Right lobe of liver (tissue), 6 donors: ENCODE measurements at regions not wholly inside any gene's neighbourhood (a gene's known extent, or its start where the extent isn't known, plus 50 kb on each side); places are given as distances from the start of the nearest gene placed in this dataset.

Source experiments
- ATAC-seq, 4 donors: fragments of 200-7000 bp; cut with Tn5 transposase; one replicate each; pipeline ENCODE4 v1.9.1; 2020; ENCODE audit warnings: mild to moderate bottlenecking in 4 of 4, moderate library complexity in 4 of 4
- DNase-seq, 3 donors: peaks; one replicate each; pipeline ENCODE4 v3.0.0-alpha.2; 2020
- H3K27ac ChIP-seq, 3 donors: fragments of 200-600 bp; one replicate each; pipeline ENCODE4 v1.8.0; 2022
- H3K27me3 ChIP-seq, 2 donors: fragments of 200-600 bp; one replicate each; pipeline ENCODE4 v1.8.0; 2022
- H3K36me3 ChIP-seq, 4 donors: fragments of 200-600 bp; sonication (generic) in 1 of 4; one replicate each; pipeline versions ENCODE4 v1.5.1 to v1.8.0; 2017 to 2022; ENCODE audit warnings: control low read depth in 1 of 4
- H3K4me1 ChIP-seq, 4 donors: fragments of 200-600 bp; sonication (generic) in 1 of 4; one replicate each; pipeline versions ENCODE4 v1.5.1 to v1.8.0; 2017 to 2022; ENCODE audit warnings: control low read depth in 1 of 4
- H3K4me3 ChIP-seq, 3 donors: fragments of 200-600 bp; one replicate each; pipeline ENCODE4 v1.8.0; 2022
- H3K9me3 ChIP-seq, 4 donors: fragments of 200-600 bp; sonication (generic) in 1 of 4; one replicate each; pipeline versions ENCODE4 v1.5.1 to v1.8.0; 2017 to 2022; ENCODE audit warnings: control low read depth in 1 of 4
- CTCF ChIP-seq, 4 donors: fragments of 200-600 bp in 3 of 4; fragments of 450-650 bp in 1 of 4; IDR thresholded peaks; one replicate each; pipeline versions ENCODE4 v1.5.1 to v1.8.0; 2016 to 2022; ENCODE audit warnings: antibody characterized with exemption in 4 of 4, mild to moderate bottlenecking in 2 of 4
- POLR2A ChIP-seq: fragments of 450-650 bp; IDR thresholded peaks from one replicate; pipeline ENCODE4 v1.6.1; 2017; ENCODE audit warnings: antibody characterized with exemption, mild to moderate bottlenecking
- WGBS: methylation state at CpG from one replicate; pipeline ENCODE4 v1.1.6; 2018; ENCODE audit warnings: low coverage, low lambda C conversion rate; ENCODE audit not compliant: insufficient coverage; ENCODE audit errors: missing lambda C conversion rate; 5-methylcytosine and 5-hydroxymethylcytosine counted together
- intact Hi-C, 2 donors: fragments of 100-400 bp; cut with DNase I; formaldehyde crosslinking; loops; one replicate each; pipeline versions ENCODE4 v1.11.2 to v1.14.1; 2022
- donor health status: DM: no; HTN: yes; CAD: no.
- donor health status: DM: no; HTN: no; CAD: no.
- donor health status: DM: no; HTN: no; CAD: no.
- donor health status: DM: no; HTN: yes; CAD: no.
- donor health status: DM: no; HTN: yes; CAD: no.

- no peaks in the 10 kb centered on the region for H3K4me1 ChIP-seq
- H3K27ac ChIP-seq, result no peak overlapping the region
- TF ChIP-seq CTCF (IDR thresholded peaks at IDR 0.05), result no peak
- no peak for TF ChIP-seq POLR2A
- H3K9me3 ChIP-seq, result no peaks in the 10 kb centered on the region
- H3K36me3 ChIP-seq, result no peaks in the 10 kb centered on the region
- WGBS, result 67% methylated on average over 1 of the region's 1 CpG
- ATAC-seq (no peak), DNase-seq (no peak)
- H3K4me3 ChIP-seq, result no peak overlapping the region
- intact Hi-C loops, result no loop called here
- H3K27me3 ChIP-seq, result no peaks in the 10 kb centered on the region
Observed at GRCh38 chr1:221919341-221919740, 177.5 kb upstream of the DUSP10 start.

- 88% methylated on average over 4 of the region's 5 CpGs for WGBS
- no peaks in the 10 kb centered on the region for H3K4me1 ChIP-seq
- H3K27me3 ChIP-seq, result no peaks in the 10 kb centered on the region
- TF ChIP-seq CTCF (IDR thresholded peaks at IDR 0.05), result no peak
- TF ChIP-seq POLR2A, result no peak
- no peaks in the 10 kb centered on the region for H3K9me3 ChIP-seq
- H3K4me3 ChIP-seq, result no peak overlapping the region
- DNase-seq, result no peak
- no peak for ATAC-seq
- no peak overlapping the region for H3K27ac ChIP-seq
- intact Hi-C loops, result no loop called here
- H3K36me3 ChIP-seq, result no peaks in the 10 kb centered on the region
Observed at GRCh38 chr1:221916176-221916575, 174.3 kb upstream of the DUSP10 start.

GRCh38 chr1:221915764-221916163, 173.9 kb upstream of the DUSP10 start:
- TF ChIP-seq POLR2A, result no peak
- TF ChIP-seq CTCF (IDR thresholded peaks at IDR 0.05), result no peak
- H3K4me1 ChIP-seq, result no peaks in the 10 kb centered on the region
- no peaks in the 10 kb centered on the region for H3K9me3 ChIP-seq
- WGBS, result 86% methylated on average over 2 of the region's 2 CpGs
- H3K27ac ChIP-seq, result no peak overlapping the region
- ATAC-seq (no peak), DNase-seq (no peak)
- H3K27me3 ChIP-seq, result no peaks in the 10 kb centered on the region
- no peak overlapping the region for H3K4me3 ChIP-seq
- no peaks in the 10 kb centered on the region for H3K36me3 ChIP-seq
- intact Hi-C loops, result no loop called here

- no peaks in the 10 kb centered on the region for H3K9me3 ChIP-seq
- H3K27ac ChIP-seq, result no peak overlapping the region
- no peaks in the 10 kb centered on the region for H3K27me3 ChIP-seq
- H3K4me3 ChIP-seq, result no peak overlapping the region
- H3K4me1 ChIP-seq, result no peaks in the 10 kb centered on the region
- H3K36me3 ChIP-seq, result no peaks in the 10 kb centered on the region
- DNase-seq (no peak), ATAC-seq (no peak)
- intact Hi-C loops, result no loop called here
- WGBS, result 87% methylated on average over 3 of the region's 3 CpGs
- TF ChIP-seq POLR2A (no peak), CTCF (IDR thresholded peaks at IDR 0.05) (no peak)
Observed at GRCh38 chr1:221913351-221913892, 171.5 kb upstream of the DUSP10 start.

- no peaks in the 10 kb centered on the region for H3K36me3 ChIP-seq
- no peak overlapping the region for H3K27ac ChIP-seq
- no peaks in the 10 kb centered on the region for H3K9me3 ChIP-seq
- no peak overlapping the region for H3K4me3 ChIP-seq
- intact Hi-C loops, result no loop called here
- no peaks in the 10 kb centered on the region for H3K27me3 ChIP-seq
- DNase-seq (no peak), ATAC-seq (no peak)
- TF ChIP-seq POLR2A (no peak), CTCF (IDR thresholded peaks at IDR 0.05) (no peak)
- no peaks in the 10 kb centered on the region for H3K4me1 ChIP-seq
Observed at GRCh38 chr1:221912230-221912629, 170.3 kb upstream of the DUSP10 start.
